ENCODE measurements at regions not wholly inside any gene's neighbourhood (a gene's known extent, or its start where the extent isn't known, plus 50 kb on each side); places are given as distances from the start of the nearest gene placed in this dataset.

- ChIA-PET CTCF (no interaction called here), POLR2A (no interaction called here)
- ATAC-seq (no peak), DNase-seq (no peak)
- Mint-ChIP-seq H3K4me3 (no peak overlapping the region), H3K9me3 (ENCODE audit: insufficient read depth) (no peaks in the 10 kb centered on the region), H3K36me3 (ENCODE audit: low read depth) (no peaks in the 10 kb centered on the region), H3K27me3 (ENCODE audit: low read depth) (peaks cover 3% of the 10 kb centered on the region), H3K4me1 (ENCODE audit: low read depth) (no peaks in the 10 kb centered on the region), H3K27ac (no peak overlapping the region)
Observed at GRCh38 chr2:20525041-20526035, 78.5 kb downstream of the RHOB start.

- CTCF ChIA-PET = no interaction called here
- no peaks in the 10 kb centered on the region for H3K36me3 Mint-ChIP-seq (ENCODE audit: low read depth)
Observed at GRCh38 chr2:20526160-20526559, 79.3 kb downstream of the RHOB start.

GRCh38 chr2:20526708-20527107 is 79.8 kb downstream of the RHOB start:
- DNase-seq (no peak), ATAC-seq (no peak)
- H3K4me3 Mint-ChIP-seq = no peak overlapping the region
- H3K36me3 Mint-ChIP-seq (ENCODE audit: low read depth) = no peaks in the 10 kb centered on the region
- ChIA-PET POLR2A (no interaction called here), CTCF (no interaction called here)
- H3K27ac Mint-ChIP-seq = no peak overlapping the region
- no peaks in the 10 kb centered on the region for H3K4me1 Mint-ChIP-seq (ENCODE audit: low read depth)
- no peaks in the 10 kb centered on the region for H3K9me3 Mint-ChIP-seq (ENCODE audit: insufficient read depth)
- peaks cover 3% of the 10 kb centered on the region for H3K27me3 Mint-ChIP-seq (ENCODE audit: low read depth)

More at GRCh38 chr2:20526160-20526559, 79.3 kb downstream of the RHOB start:
- Mint-ChIP-seq H3K9me3 (ENCODE audit: insufficient read depth) (no peaks in the 10 kb centered on the region), H3K27ac (no peak overlapping the region), H3K27me3 (ENCODE audit: low read depth) (peaks cover 3% of the 10 kb centered on the region), H3K4me1 (ENCODE audit: low read depth) (no peaks in the 10 kb centered on the region), H3K4me3 (no peak overlapping the region)
- ATAC-seq (no peak), DNase-seq (no peak)
- POLR2A ChIA-PET = no interaction called here

DNA sequence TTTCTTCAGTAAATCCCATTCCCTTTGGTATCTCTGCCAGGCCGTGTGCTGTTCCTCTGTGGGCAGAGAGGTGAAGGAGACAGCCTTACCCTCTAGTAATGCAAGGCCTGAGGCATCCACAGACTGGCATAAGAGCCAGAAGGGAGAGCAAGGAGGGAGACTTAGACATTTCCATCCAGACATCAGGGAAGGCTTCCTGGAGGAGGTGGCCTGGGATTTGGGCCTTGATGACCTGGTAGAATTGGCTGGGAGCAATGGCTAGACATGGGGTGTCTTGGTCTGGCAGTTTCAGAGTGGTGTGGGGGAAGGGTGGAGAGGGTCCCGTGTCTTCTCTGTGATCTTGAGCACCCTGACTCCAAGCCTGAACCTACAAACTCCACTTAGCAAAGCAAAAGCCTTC is 81.8 kb downstream of the RHOB start:
- CTCF ChIA-PET = no interaction called here
- POLR2A ChIA-PET = no interaction called here

GRCh38 chr2:20530520-20530919 is 83.6 kb downstream of the RHOB start:
- ATAC-seq = no peak
- Mint-ChIP-seq H3K27me3 (ENCODE audit: low read depth) (no peaks in the 10 kb centered on the region), H3K9me3 (ENCODE audit: insufficient read depth) (no peaks in the 10 kb centered on the region), H3K4me3 (no peak overlapping the region), H3K36me3 (ENCODE audit: low read depth) (no peaks in the 10 kb centered on the region), H3K27ac (no peak overlapping the region), H3K4me1 (ENCODE audit: low read depth) (no peaks in the 10 kb centered on the region)
- ChIA-PET CTCF (no interaction called here), POLR2A (no interaction called here)
- DNase-seq = no peak

More for the DNA sequence above, 81.8 kb downstream of the RHOB start:
- no peak for ATAC-seq
- DNase-seq = no peak
- no peak overlapping the region for H3K4me3 Mint-ChIP-seq
- H3K36me3 Mint-ChIP-seq (ENCODE audit: low read depth) = no peaks in the 10 kb centered on the region
- no peaks in the 10 kb centered on the region for H3K27me3 Mint-ChIP-seq (ENCODE audit: low read depth)
- H3K9me3 Mint-ChIP-seq (ENCODE audit: insufficient read depth) = no peaks in the 10 kb centered on the region
- H3K27ac Mint-ChIP-seq = no peak overlapping the region
- no peaks in the 10 kb centered on the region for H3K4me1 Mint-ChIP-seq (ENCODE audit: low read depth)

DNA sequence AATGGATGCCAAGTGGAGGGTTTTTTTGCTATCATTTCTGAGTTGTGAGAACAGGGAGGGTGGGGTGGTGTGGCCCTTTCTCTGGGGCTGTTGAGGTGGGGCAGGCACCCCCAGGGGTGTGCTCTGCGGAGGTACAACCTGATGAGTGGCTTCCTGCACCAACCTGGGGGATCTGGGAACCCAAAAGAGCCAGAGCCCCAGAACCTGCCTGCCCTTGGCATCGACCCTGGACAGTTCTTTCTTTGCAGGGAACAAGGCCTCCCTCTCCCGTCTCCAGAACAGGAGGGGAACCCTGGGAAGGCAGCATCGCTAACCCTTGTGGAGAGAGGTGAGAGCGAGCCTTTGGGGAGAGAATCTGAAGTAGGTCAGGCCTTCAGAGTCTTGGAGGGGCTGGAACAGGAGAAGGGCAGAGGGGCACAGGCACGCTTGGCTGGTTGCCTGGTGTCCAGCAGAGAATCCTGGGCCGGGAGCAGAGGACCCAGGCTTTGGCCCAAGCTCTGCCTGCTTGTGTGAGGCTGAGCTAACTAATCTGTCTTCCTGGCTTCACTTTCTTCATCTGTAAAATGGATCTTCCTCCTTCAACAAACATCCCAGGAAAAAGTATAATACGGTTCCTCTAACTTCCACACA is 84.9 kb downstream of the RHOB start:
- no peak for ATAC-seq
- CTCF ChIA-PET = no interaction called here
- DNase-seq = no peak
- Mint-ChIP-seq H3K4me3 (no peak overlapping the region), H3K27me3 (ENCODE audit: low read depth) (no peaks in the 10 kb centered on the region), H3K27ac (no peak overlapping the region), H3K36me3 (ENCODE audit: low read depth) (no peaks in the 10 kb centered on the region), H3K9me3 (ENCODE audit: insufficient read depth) (no peaks in the 10 kb centered on the region), H3K4me1 (ENCODE audit: low read depth) (no peaks in the 10 kb centered on the region)
- POLR2A ChIA-PET = no interaction called here

DNA sequence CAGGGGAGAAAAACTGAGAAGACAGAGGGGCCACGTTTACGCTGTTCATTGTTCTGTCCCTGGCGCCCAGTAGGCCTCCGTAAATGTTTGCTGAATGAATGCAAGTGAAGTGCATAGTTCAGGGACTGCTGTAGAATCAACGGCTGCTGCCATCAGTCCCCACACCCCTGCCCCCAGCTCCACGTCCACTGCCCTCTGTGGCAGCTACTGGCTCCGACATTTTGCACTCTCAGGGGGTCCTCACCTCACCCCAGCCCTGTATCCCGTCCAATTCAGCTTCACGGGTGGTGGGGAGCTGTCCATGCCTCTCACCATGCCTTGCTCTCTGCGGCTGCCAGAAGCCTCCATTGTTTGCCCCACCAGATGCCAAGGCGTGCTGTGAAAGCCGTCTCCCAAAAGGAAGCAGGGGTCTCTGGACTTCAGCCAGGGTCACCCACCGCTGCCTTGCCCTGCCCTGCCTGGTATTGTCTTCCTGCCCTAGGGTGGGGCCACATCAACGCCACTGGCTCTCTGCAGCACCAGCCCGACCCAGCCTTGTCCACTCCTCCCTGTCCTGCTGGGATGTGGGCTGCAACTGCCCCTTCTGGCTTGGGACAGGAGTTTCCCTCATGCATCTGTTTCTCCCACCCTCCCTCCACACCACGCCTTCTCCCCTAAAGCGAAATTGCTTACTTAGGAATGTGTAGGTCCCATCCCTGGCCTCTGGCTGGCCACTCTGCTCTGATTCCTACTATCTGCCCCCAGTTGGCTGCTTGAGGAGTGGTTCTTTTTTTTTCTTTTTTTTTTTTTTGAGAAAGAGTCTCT is 86.0 kb downstream of the RHOB start:
- POLR2A ChIA-PET = no interaction called here
- no peaks in the 10 kb centered on the region for H3K36me3 Mint-ChIP-seq (ENCODE audit: low read depth)
- H3K27me3 Mint-ChIP-seq (ENCODE audit: low read depth) = no peaks in the 10 kb centered on the region
- CTCF ChIA-PET = no interaction called here
- H3K4me3 Mint-ChIP-seq = no peak overlapping the region
- no peak overlapping the region for H3K27ac Mint-ChIP-seq
- H3K9me3 Mint-ChIP-seq (ENCODE audit: insufficient read depth) = no peaks in the 10 kb centered on the region
- DNase-seq = no peak
- ATAC-seq = no peak
- no peaks in the 10 kb centered on the region for H3K4me1 Mint-ChIP-seq (ENCODE audit: low read depth)

DNA sequence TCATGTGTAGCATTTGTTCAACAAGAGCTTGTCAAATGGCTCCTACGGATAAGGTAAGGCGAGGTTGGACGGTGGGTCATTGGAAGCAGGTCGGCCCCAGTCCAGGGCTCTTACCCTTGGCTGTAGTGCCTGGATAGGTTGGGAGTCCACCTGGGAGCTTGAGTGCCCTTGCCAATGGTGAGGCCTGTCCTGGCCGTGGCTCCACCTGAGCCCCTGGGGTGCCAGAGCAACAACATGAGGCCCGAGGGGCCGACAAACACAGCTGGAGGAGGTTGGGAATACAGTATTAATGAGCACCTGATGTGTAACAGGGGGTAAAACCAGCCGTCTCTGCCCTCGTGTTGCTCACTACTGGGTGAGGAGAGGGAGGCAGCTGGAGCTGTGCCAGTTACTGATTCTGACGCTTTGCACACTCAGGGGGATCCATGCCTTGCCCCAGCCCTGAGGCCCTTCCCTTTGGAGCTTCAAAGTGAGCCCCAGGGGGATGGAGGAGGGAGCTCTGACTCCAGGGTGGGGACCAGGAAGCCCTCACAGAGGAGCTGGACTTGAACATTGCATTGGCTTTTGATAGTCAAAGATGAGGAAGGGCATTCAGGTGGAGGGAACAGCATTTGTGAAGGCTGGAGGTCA is 87.2 kb downstream of the RHOB start:
- H3K27me3 Mint-ChIP-seq (ENCODE audit: low read depth) = no peaks in the 10 kb centered on the region
- CTCF ChIA-PET = no interaction called here
- POLR2A ChIA-PET = no interaction called here
- H3K4me1 Mint-ChIP-seq (ENCODE audit: low read depth) = no peaks in the 10 kb centered on the region
- no peak overlapping the region for H3K27ac Mint-ChIP-seq
- DNase-seq (no peak), ATAC-seq (no peak)
- no peaks in the 10 kb centered on the region for H3K36me3 Mint-ChIP-seq (ENCODE audit: low read depth)
- H3K9me3 Mint-ChIP-seq (ENCODE audit: insufficient read depth) = no peaks in the 10 kb centered on the region
- H3K4me3 Mint-ChIP-seq = no peak overlapping the region

- Mint-ChIP-seq H3K36me3 (ENCODE audit: low read depth) (no peaks in the 10 kb centered on the region), H3K9me3 (ENCODE audit: insufficient read depth) (no peaks in the 10 kb centered on the region), H3K4me3 (no peak overlapping the region), H3K27ac (no peak overlapping the region), H3K27me3 (ENCODE audit: low read depth) (no peaks in the 10 kb centered on the region), H3K4me1 (ENCODE audit: low read depth) (no peaks in the 10 kb centered on the region)
- ATAC-seq (no peak), DNase-seq (no peak)
- CTCF ChIA-PET = no interaction called here
- POLR2A ChIA-PET = no interaction called here
Observed at GRCh38 chr2:20534913-20535801, 88.3 kb downstream of the RHOB start.

DNA sequence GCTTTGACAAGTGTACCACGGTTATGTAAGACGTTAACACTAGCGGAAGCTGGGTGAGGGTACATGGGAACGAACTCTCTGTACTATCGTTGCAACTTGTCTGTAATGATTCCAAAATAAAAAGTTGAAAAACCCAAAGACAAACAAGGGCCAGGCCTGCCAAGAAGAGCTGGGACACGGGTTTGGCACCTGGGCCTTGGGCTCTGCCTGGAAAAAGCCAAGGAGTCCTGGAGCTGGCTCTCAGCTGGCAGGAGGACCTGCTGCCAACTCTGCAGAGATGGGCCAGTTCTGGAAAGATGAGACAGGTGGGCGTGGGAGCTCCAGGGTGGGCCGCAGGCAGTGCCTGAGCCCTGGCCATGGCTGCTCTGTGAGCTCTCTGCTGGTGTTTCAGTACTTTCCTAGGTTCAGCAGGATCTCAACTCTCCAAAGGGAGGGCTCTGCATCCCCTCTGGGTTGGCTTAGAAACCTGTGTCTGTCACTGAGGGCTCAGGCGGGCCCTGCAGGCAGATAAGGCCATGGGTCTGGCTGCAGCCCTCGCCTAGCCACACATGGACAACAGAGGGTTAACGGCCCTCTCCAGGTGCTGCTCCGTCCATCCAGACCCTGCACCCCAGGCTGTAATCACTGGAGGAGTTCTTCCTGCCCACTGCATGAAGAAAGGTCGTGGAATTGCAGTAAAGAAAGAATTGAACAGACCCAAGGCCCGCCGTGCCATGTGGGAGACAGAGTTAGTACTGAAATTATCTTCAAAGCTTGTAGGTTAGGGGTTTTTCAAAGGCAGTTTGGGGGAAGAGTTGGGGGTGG is 89.9 kb downstream of the RHOB start:
- no peaks in the 10 kb centered on the region for H3K4me1 Mint-ChIP-seq (ENCODE audit: low read depth)
- H3K4me3 Mint-ChIP-seq = no peak overlapping the region
- no peaks in the 10 kb centered on the region for H3K27me3 Mint-ChIP-seq (ENCODE audit: low read depth)
- DNase-seq (no peak), ATAC-seq (no peak)
- H3K36me3 Mint-ChIP-seq (ENCODE audit: low read depth) = no peaks in the 10 kb centered on the region
- H3K9me3 Mint-ChIP-seq (ENCODE audit: insufficient read depth) = no peaks in the 10 kb centered on the region
- no peak overlapping the region for H3K27ac Mint-ChIP-seq
- ChIA-PET POLR2A (no interaction called here), CTCF (interaction anchor here (1.2 kb wide), 1 partner anchor 106 kb away, joined by 3 read pairs; no protein-coding TSS in a partner anchor)
